GM12878 (cell line): ENCODE measurements at regions not wholly inside any gene's neighbourhood (a gene's known extent, or its start where the extent isn't known, plus 50 kb on each side); places are given as distances from the start of the nearest gene placed in this dataset.

Experiments
- ATAC-seq: fragments of 200-7000 bp; cut with Tn5 transposase; 3 replicates; pipeline ENCODE4 v1.9.1; 2020; ENCODE audit warnings: mild to moderate bottlenecking, moderate library complexity
- BruUV-seq: library from RNA; stranded (reverse); fragments of 400-500 nt; replicated peaks from 2 replicates; lab custom pipeline; 2021; lab: Mats Ljungman, UMichigan
- CTCF ChIA-PET: fragments of 300-600 bp; sonication (Branson Sonifier 250); formaldehyde crosslinking; extraction: SDS; loops from one replicate; lab custom pipeline; 2021; ENCODE audit warnings: inconsistent platforms; lab: Yijun Ruan, JAX
- POLR2A ChIA-PET: fragments of 350-600 bp; formaldehyde crosslinking; extraction: SDS; loops from one replicate; lab custom pipeline; 2021; ENCODE audit warnings: inconsistent platforms; lab: Charles Lee
- RAD21 ChIA-PET: fragments of 300-600 bp; sonication (Branson Sonifier 250); formaldehyde crosslinking; loops from one replicate; lab custom pipeline; 2023; ENCODE audit warnings: antibody characterized with exemption; ENCODE audit not compliant: unreplicated experiment; lab: Charles Lee
- SMC1A ChIA-PET: fragments of 300-600 bp; sonication (Branson Sonifier 250); formaldehyde crosslinking; loops from one replicate; lab custom pipeline; 2023; ENCODE audit not compliant: unreplicated experiment, uncharacterized antibody; lab: Charles Lee
- DNase-seq: peaks from one replicate; pipeline ENCODE4 v3.0.0-alpha.2; 2011; ENCODE audit warnings: low read depth, low spot score
- FAIRE-seq: peaks from 3 replicates; lab custom pipeline; 2011; peaks lifted over from hg19 to GRCh38; lab: Jason Lieb, UNC
- H2AFZ ChIP-seq: 2 replicates; pipeline ENCODE4 v1.6.0; 2011; ENCODE audit warnings: low read depth, low read length, control low read depth; ENCODE audit not compliant: control insufficient read depth
- H3K27ac ChIP-seq: 2 replicates; pipeline ENCODE4 v1.5.1; 2011; ENCODE audit warnings: control low read depth; ENCODE audit not compliant: control insufficient read depth, insufficient read depth
- H3K27me3 ChIP-seq, 2 experiments: replicated peaks in 1 of 2; 2 replicates each; pipeline versions ENCODE4 v1.6.0 to v1.6.1; 2011; ENCODE audit warnings: low read length in 1 of 2; ENCODE audit not compliant: control insufficient read depth in 2 of 2, insufficient read depth in 2 of 2
- H3K36me3 ChIP-seq, 2 experiments: 2 replicates each; pipeline ENCODE4 v1.5.1; 2011; ENCODE audit warnings: low read length in 1 of 2; ENCODE audit not compliant: control insufficient read depth in 2 of 2, insufficient read depth in 2 of 2
- H3K4me1 ChIP-seq: 2 replicates; pipeline ENCODE4 v1.6.1; 2011; ENCODE audit warnings: mild to moderate bottlenecking, low read length, moderate library complexity, mixed read lengths; ENCODE audit not compliant: control insufficient read depth, insufficient read depth
- H3K4me2 ChIP-seq: 2 replicates; pipeline ENCODE4 v1.6.0; 2011; ENCODE audit warnings: control low read depth; ENCODE audit not compliant: control insufficient read depth, insufficient read depth
- H3K4me3 ChIP-seq: fragments of 200-600 bp; sonication (generic); 2 replicates; pipeline ENCODE4 v1.5.1; 2016
- H3K79me2 ChIP-seq: 2 replicates; pipeline ENCODE4 v1.6.0; 2011; ENCODE audit warnings: low read length; ENCODE audit not compliant: control insufficient read depth, insufficient read depth
- H3K9ac ChIP-seq: 2 replicates; pipeline ENCODE4 v1.8.0; 2011; ENCODE audit warnings: low read length, control low read depth, mixed read lengths; ENCODE audit not compliant: control insufficient read depth, insufficient read depth
- H3K9me3 ChIP-seq: replicated peaks from 3 replicates; pipeline ENCODE4 v1.5.1; 2011; ENCODE audit warnings: mild to moderate bottlenecking, low read length; ENCODE audit not compliant: control insufficient read depth, insufficient read depth
- H4K20me1 ChIP-seq: 2 replicates; pipeline ENCODE4 v1.6.0; 2011; ENCODE audit not compliant: control insufficient read depth, insufficient read depth
- BMI1 ChIP-seq: fragments of 450-650 bp; IDR thresholded peaks from 2 replicates; pipeline ENCODE4 v1.6.1; 2016; ENCODE audit warnings: mild to moderate bottlenecking, moderate library complexity, borderline replicate concordance
- EZH2 ChIP-seq: IDR thresholded peaks from 2 replicates; pipeline ENCODE4 v1.6.1; 2012; ENCODE audit warnings: low read depth, mild to moderate bottlenecking, control low read depth, inconsistent platforms, low read length, borderline replicate concordance; ENCODE audit not compliant: control insufficient read depth
- FOS ChIP-seq: IDR thresholded peaks from 3 replicates; pipeline ENCODE4 v1.6.1; 2011; ENCODE audit warnings: borderline replicate concordance; ENCODE audit not compliant: insufficient read length; ENCODE audit errors: extremely low read depth
- GABPA ChIP-seq: IDR thresholded peaks from 2 replicates; pipeline ENCODE4 v1.6.1; 2014; ENCODE audit warnings: antibody characterized with exemption, low read depth, mild to moderate bottlenecking, inconsistent platforms
- MEF2A ChIP-seq: IDR thresholded peaks from 2 replicates; pipeline ENCODE4 v1.6.1; 2011; ENCODE audit warnings: low read depth, mild to moderate bottlenecking, low read length, moderate library complexity; ENCODE audit not compliant: insufficient read depth
- NFYA ChIP-seq: IDR thresholded peaks from 2 replicates; pipeline ENCODE4 v1.6.1; 2011; ENCODE audit warnings: low read depth, mild to moderate bottlenecking, low read length, improper control_type of control experiment, borderline replicate concordance
- PAX5 ChIP-seq: IDR thresholded peaks from 2 replicates; pipeline ENCODE4 v1.6.1; 2011; ENCODE audit warnings: low read depth, low read length, borderline replicate concordance
- SREBF1 ChIP-seq: IDR thresholded peaks from 2 replicates; pipeline ENCODE4 v1.6.1; 2012; ENCODE audit warnings: mild to moderate bottlenecking, low read length
- STAT1 ChIP-seq: fragments of 450-650 bp; conservative IDR thresholded peaks from 2 replicates; pipeline ENCODE4 v1.6.1; 2014; ENCODE audit warnings: antibody characterized with exemption, mild to moderate bottlenecking
- ZNF207 ChIP-seq: fragments of 450-650 bp; IDR thresholded peaks from 2 replicates; pipeline ENCODE4 v1.6.1; 2014; ENCODE audit warnings: antibody characterized with exemption, mild to moderate bottlenecking, borderline replicate concordance
- WGBS: methylation state at CpG from one replicate; pipeline ENCODE4 v1.1.6; 2016; ENCODE audit warnings: low lambda C conversion rate; ENCODE audit not compliant: insufficient replicate concordance, insufficient coverage; ENCODE audit errors: missing lambda C conversion rate; 5-methylcytosine and 5-hydroxymethylcytosine counted together
- in situ Hi-C: fragments of 300-500 bp; cut with MboI; formaldehyde crosslinking; loops from 9 replicates; pipeline ENCODE4 v1.14.3; 2018; ENCODE audit warnings: mixed read lengths
- intact Hi-C: fragments of 100-400 bp; cut with micrococcal nuclease; formaldehyde crosslinking; loops from one replicate; pipeline ENCODE4 v1.14.2; 2022; ENCODE audit not compliant: unreplicated experiment
- TF ChIP-seq, protein P1 (sequence below): IDR thresholded peaks from 2 replicates; pipeline ENCODE4 v1.6.1; 2011; ENCODE audit warnings: low read depth, mild to moderate bottlenecking, low read length, moderate library complexity, borderline replicate concordance; ENCODE audit errors: extremely low read depth

DNA sequence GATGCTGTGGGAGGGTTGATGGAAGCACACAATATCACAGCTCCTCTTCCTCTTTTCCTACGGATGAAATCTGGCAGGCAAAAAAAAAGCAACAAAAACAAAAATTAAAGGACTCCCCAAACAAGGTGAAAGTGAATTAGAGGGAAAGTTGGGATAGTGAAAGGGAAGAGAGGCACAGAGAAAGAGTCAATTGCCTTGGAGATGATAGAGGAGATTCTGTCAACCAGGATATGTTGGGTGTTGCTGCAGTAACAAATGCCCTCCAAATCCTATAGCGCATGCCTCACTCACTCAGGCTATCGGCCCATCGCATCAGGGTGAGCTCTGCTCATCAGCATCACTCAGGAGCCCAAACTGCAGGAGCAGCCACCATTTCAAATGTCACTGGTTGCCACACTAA is 119.1 kb downstream of the DLEU7 start:
- POLR2A ChIA-PET = no interaction called here
- no peak for ATAC-seq
- TF ChIP-seq NFYA (no peak), GABPA (no peak), STAT1 (no peak), MEF2A (no peak), ZNF207 (no peak), EZH2 (no peak), SREBF1 (no peak)
- TF ChIP-seq, protein P1, sequence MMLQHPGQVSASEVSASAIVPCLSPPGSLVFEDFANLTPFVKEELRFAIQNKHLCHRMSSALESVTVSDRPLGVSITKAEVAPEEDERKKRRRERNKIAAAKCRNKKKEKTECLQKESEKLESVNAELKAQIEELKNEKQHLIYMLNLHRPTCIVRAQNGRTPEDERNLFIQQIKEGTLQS = no peak
- TF ChIP-seq, all 136 proteins: peak for 0
- RAD21 ChIA-PET = no interaction called here
- DNase-seq (no peak), FAIRE-seq (no peak)
- Histone ChIP-seq H3K4me3 (no peak overlapping the region), H3K27me3 (no peaks in the 10 kb centered on the region; a peak in 1 of 4 replicates), H3K9ac (no peak overlapping the region), H3K4me1 (no peaks in the 10 kb centered on the region), H4K20me1 (no peaks in the 10 kb centered on the region), H3K27ac (no peak overlapping the region), H2AFZ (no peak overlapping the region), H3K4me2 (no peak overlapping the region), H3K9me3 (no peaks in the 10 kb centered on the region), H3K79me2 (no peaks in the 10 kb centered on the region), H3K36me3 (no peaks in the 10 kb centered on the region)
- intact Hi-C loops (no loop called here), in situ Hi-C loops (no loop called here)
- CTCF ChIA-PET = interaction anchor here (1.2 kb wide), 1 partner anchor 11 kb away, joined by 4 read pairs; no protein-coding TSS in a partner anchor
- 74% methylated on average over 4 of the region's 4 CpGs for WGBS
- BruUV-seq = no TSS peak
- SMC1A ChIA-PET = interaction anchor here (1.4 kb wide), 1 partner anchor 16 kb away, joined by 4 read pairs; no protein-coding TSS in a partner anchor

DNA sequence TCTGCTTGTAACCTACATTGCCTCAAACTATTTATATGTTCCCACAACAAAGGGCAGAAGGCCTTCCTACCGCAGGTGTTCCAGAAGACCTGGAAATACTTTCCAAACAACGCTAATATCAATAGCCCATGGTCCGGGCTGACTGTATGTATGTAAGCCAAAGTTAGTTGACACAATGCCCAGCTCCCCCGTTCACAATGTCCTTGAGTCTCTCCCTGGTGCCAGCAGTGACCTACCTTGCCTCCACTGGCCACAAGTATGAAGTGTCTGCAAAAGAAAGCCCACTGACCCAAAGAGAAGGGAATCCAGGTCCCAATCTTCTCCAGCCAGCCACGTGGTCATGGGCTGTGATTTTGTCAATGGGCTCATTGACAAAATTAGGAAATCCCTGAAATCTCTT is 118.6 kb downstream of the DLEU7 start:
- no peak for DNase-seq
- Histone ChIP-seq H3K9me3 (no peaks in the 10 kb centered on the region), H4K20me1 (no peaks in the 10 kb centered on the region), H3K27ac (no peak overlapping the region), H3K4me2 (no peak overlapping the region), H3K36me3 (no peaks in the 10 kb centered on the region), H3K9ac (no peak overlapping the region), H3K4me3 (no peak overlapping the region), H3K79me2 (no peaks in the 10 kb centered on the region), H2AFZ (no peak overlapping the region), H3K27me3 (no peaks in the 10 kb centered on the region; a peak in 1 of 4 replicates), H3K4me1 (no peaks in the 10 kb centered on the region)
- FAIRE-seq = no peak
- ChIA-PET CTCF (interaction anchor here (1.2 kb wide), 1 partner anchor 11 kb away, joined by 4 read pairs; no protein-coding TSS in a partner anchor), SMC1A (interaction anchor here (1.4 kb wide), 1 partner anchor 17 kb away, joined by 4 read pairs; no protein-coding TSS in a partner anchor), POLR2A (no interaction called here), RAD21 (interaction anchor here (1.1 kb wide), 1 partner anchor 187 kb away, joined by 3 read pairs; no protein-coding TSS in a partner anchor)
- TF ChIP-seq BMI1 (no peak), EZH2 (no peak), PAX5 (no peak), FOS (no peak)
- BruUV-seq = no TSS peak
- ATAC-seq = no peak
- intact Hi-C loops (no loop called here), in situ Hi-C loops (no loop called here)
- 36% methylated on average over 5 of the region's 5 CpGs for WGBS
